Activated CD4-positive, alpha-beta memory T cell treated with anti-CD3 and anti-CD28 coated beads for 36 hours (primary cell): ENCODE measurements at regions not wholly inside any gene's neighbourhood (a gene's known extent, or its start where the extent isn't known, plus 50 kb on each side); places are given as distances from the start of the nearest gene placed in this dataset.

Experiments
- CTCF ChIA-PET: fragments of 350-600 bp; sonication (Branson Sonifier 250); formaldehyde crosslinking; loops from one replicate; lab custom pipeline; 2021; ENCODE audit warnings: antibody characterized with exemption, inconsistent platforms; lab: Charles Lee
- POLR2A ChIA-PET: fragments of 350-600 bp; sonication (Branson Sonifier 250); formaldehyde crosslinking; loops from one replicate; lab custom pipeline; 2021; ENCODE audit warnings: antibody characterized with exemption; lab: Charles Lee
- DNase-seq: peaks from one replicate; pipeline ENCODE4 v3.0.0-alpha.2; 2020
- H3K27ac Mint-ChIP-seq: one replicate; pipeline ENCODE4 v1.8.0; 2021; ENCODE audit warnings: mixed read lengths
- H3K27me3 Mint-ChIP-seq: one replicate; pipeline ENCODE4 v1.8.0; 2021; ENCODE audit warnings: mixed read lengths
- H3K36me3 Mint-ChIP-seq: one replicate; pipeline ENCODE4 v1.8.0; 2021; ENCODE audit warnings: mixed read lengths
- H3K4me1 Mint-ChIP-seq: one replicate; pipeline ENCODE4 v1.8.0; 2021; ENCODE audit warnings: low read depth, mixed read lengths
- H3K4me3 Mint-ChIP-seq: one replicate; pipeline ENCODE4 v1.8.0; 2021; ENCODE audit warnings: mild to moderate bottlenecking, mixed read lengths
- H3K9me3 Mint-ChIP-seq: one replicate; pipeline ENCODE4 v1.8.0; 2021; ENCODE audit warnings: mixed read lengths
- intact Hi-C: fragments of 100-400 bp; cut with micrococcal nuclease; formaldehyde crosslinking; loops from one replicate; pipeline ENCODE4 v1.15.1; 2023

DNA sequence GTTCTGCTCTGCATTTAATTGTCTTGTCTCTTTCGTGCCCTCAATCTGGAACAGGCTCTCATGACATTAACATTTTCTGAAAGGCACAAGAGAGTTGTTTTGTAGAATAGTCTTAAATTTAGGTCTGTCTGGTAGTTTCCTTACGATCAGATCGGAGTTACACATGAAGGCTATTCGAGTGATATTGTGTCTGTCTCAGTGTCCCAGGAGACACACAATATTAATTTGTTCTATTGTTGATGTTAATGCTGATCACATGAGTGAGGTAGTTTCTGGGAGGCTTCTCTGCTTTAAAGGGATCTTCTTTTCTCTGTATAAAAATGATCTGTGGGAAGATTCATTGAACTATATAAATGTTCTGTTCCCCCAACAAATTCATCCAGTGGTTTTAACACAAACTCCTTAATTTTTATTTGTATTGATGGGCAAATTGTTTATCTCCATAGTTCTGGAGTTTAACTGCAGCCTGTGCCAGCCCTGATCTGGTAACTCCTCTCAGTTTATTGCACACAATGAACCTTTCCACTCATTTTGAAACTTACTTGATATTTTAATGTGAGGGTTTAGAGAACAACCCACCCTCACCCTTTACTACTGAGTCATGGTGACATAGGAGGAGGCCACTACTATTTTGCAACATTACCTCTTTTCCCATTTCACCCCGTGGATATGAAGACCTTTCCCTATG lies 223.0 kb downstream of the CBLN4 start:
- intact Hi-C loops: no loop called here
- Mint-ChIP-seq H3K4me1 (no peaks in the 10 kb centered on the region), H3K27ac (no peak overlapping the region), H3K4me3 (no peak overlapping the region), H3K9me3 (peaks cover 8% of the 10 kb centered on the region), H3K36me3 (no peaks in the 10 kb centered on the region), H3K27me3 (no peaks in the 10 kb centered on the region)
- ChIA-PET POLR2A (no interaction called here), CTCF (no interaction called here)
- no peak for DNase-seq

- no peaks in the 10 kb centered on the region for H3K4me1 Mint-ChIP-seq
- CTCF ChIA-PET: no interaction called here
- intact Hi-C loops: no loop called here
- H3K9me3 Mint-ChIP-seq: peaks cover 7% of the 10 kb centered on the region
- no peak overlapping the region for H3K4me3 Mint-ChIP-seq
- no peak overlapping the region for H3K27ac Mint-ChIP-seq
- POLR2A ChIA-PET: no interaction called here
- H3K27me3 Mint-ChIP-seq: no peaks in the 10 kb centered on the region
- H3K36me3 Mint-ChIP-seq: no peaks in the 10 kb centered on the region
- no peak for DNase-seq
These were observed 226.5 kb downstream of the CBLN4 start for GRCh38 chr20:55778796-55779195.

GRCh38 chr20:55777641-55778040 lies 227.7 kb downstream of the CBLN4 start:
- Mint-ChIP-seq H3K9me3 (peaks cover 7% of the 10 kb centered on the region), H3K36me3 (no peaks in the 10 kb centered on the region), H3K27me3 (no peaks in the 10 kb centered on the region), H3K4me1 (no peaks in the 10 kb centered on the region), H3K27ac (no peak overlapping the region), H3K4me3 (no peak overlapping the region)
- DNase-seq: no peak
- POLR2A ChIA-PET: no interaction called here
- intact Hi-C loops: no loop called here
- CTCF ChIA-PET: no interaction called here

- H3K36me3 Mint-ChIP-seq: no peaks in the 10 kb centered on the region
- no peak for DNase-seq
- ChIA-PET CTCF (no interaction called here), POLR2A (no interaction called here)
- no peaks in the 10 kb centered on the region for H3K4me1 Mint-ChIP-seq
- no peak overlapping the region for H3K4me3 Mint-ChIP-seq
- intact Hi-C loops: no loop called here
- H3K9me3 Mint-ChIP-seq: peaks cover 7% of the 10 kb centered on the region
- H3K27me3 Mint-ChIP-seq: no peaks in the 10 kb centered on the region
- H3K27ac Mint-ChIP-seq: no peak overlapping the region
These were observed 229.1 kb downstream of the CBLN4 start for GRCh38 chr20:55776176-55776575.

DNA sequence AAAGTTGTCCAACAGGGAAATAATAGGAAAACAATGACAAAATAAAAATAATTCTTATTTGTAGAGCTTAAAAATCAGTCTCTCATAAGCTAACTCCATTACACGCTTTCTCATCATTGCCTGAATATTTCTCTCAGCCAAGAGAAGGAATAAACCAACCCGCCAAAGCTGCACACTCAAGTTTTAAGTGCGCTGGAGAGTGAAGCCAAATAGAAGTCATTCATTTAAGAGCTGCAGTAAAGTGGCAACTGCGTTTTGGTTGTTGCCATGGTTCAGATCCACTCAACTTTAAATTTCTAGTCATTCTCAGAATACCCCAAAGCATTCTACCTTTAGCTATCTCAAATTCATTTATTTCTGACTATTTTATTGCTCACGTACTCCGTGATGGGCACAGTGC lies 230.7 kb downstream of the CBLN4 start:
- H3K9me3 Mint-ChIP-seq: peaks cover 7% of the 10 kb centered on the region
- no peak overlapping the region for H3K27ac Mint-ChIP-seq
- intact Hi-C loops: no loop called here
- no peak for DNase-seq
- POLR2A ChIA-PET: no interaction called here
- no peaks in the 10 kb centered on the region for H3K4me1 Mint-ChIP-seq
- no peaks in the 10 kb centered on the region for H3K36me3 Mint-ChIP-seq
- no peaks in the 10 kb centered on the region for H3K27me3 Mint-ChIP-seq
- no peak overlapping the region for H3K4me3 Mint-ChIP-seq
- CTCF ChIA-PET: no interaction called here

DNA sequence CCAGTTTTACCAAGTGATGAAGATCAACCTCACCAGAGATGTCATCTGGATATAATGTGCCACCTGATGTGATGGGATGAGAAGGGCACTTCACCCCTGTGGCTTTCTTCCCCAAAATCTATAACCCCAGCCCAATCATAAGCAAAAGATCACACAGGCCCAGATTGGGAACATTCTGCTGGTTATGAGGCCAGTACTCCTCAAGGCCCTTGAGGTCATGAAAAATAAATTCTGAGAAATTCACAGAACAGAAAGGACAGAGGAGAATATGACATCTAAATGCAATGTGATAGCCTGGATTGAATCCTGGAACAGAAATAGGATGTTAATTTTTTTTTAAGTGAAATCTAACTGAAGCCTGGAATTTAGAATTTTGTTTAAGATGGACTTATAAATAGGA lies 243.5 kb downstream of the CBLN4 start:
- POLR2A ChIA-PET: no interaction called here
- CTCF ChIA-PET: no interaction called here
- Mint-ChIP-seq H3K4me1 (no peaks in the 10 kb centered on the region), H3K9me3 (peaks cover 12% of the 10 kb centered on the region), H3K27me3 (no peaks in the 10 kb centered on the region), H3K27ac (no peak overlapping the region), H3K36me3 (no peaks in the 10 kb centered on the region), H3K4me3 (no peak overlapping the region)
- DNase-seq: no peak
- intact Hi-C loops: no loop called here

GRCh38 chr20:55761100-55761499 lies 244.2 kb downstream of the CBLN4 start:
- H3K27ac Mint-ChIP-seq: no peak overlapping the region
- no peaks in the 10 kb centered on the region for H3K4me1 Mint-ChIP-seq
- ChIA-PET CTCF (no interaction called here), POLR2A (no interaction called here)
- intact Hi-C loops: no loop called here
- no peak for DNase-seq
- no peaks in the 10 kb centered on the region for H3K27me3 Mint-ChIP-seq
- no peak overlapping the region for H3K4me3 Mint-ChIP-seq
- H3K36me3 Mint-ChIP-seq: no peaks in the 10 kb centered on the region
- H3K9me3 Mint-ChIP-seq: peaks cover 12% of the 10 kb centered on the region

DNA sequence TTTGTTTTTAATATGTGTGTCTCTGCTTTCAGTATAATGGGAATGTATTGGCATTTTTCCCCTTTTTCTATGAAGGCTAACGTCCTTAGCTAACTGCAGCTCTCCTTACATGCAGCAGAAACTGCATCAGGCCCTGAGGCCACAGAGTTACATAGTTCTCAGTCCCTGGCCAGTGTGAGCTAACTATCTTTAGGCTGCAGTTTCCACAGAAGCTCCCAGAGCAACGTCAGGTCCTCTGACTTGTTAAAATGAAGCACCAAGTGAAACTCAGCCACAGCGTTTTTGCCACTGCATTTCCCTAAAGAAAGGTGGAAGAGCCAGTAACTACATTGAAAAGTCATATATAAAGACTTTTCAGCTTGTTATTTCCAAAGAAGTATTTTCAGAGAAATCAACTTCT lies 244.7 kb downstream of the CBLN4 start:
- Mint-ChIP-seq H3K4me3 (no peak overlapping the region), H3K27me3 (no peaks in the 10 kb centered on the region), H3K36me3 (no peaks in the 10 kb centered on the region), H3K27ac (no peak overlapping the region), H3K9me3 (peaks cover 10% of the 10 kb centered on the region), H3K4me1 (no peaks in the 10 kb centered on the region)
- no peak for DNase-seq
- POLR2A ChIA-PET: no interaction called here
- intact Hi-C loops: no loop called here
- CTCF ChIA-PET: no interaction called here

GRCh38 chr20:55755861-55756260 lies 249.5 kb downstream of the CBLN4 start:
- no peaks in the 10 kb centered on the region for H3K4me1 Mint-ChIP-seq
- intact Hi-C loops: no loop called here
- ChIA-PET POLR2A (no interaction called here), CTCF (no interaction called here)
- no peak overlapping the region for H3K27ac Mint-ChIP-seq
- H3K27me3 Mint-ChIP-seq: no peaks in the 10 kb centered on the region
- H3K36me3 Mint-ChIP-seq: no peaks in the 10 kb centered on the region
- no peaks in the 10 kb centered on the region for H3K9me3 Mint-ChIP-seq
- no peak overlapping the region for H3K4me3 Mint-ChIP-seq
- DNase-seq: no peak

DNA sequence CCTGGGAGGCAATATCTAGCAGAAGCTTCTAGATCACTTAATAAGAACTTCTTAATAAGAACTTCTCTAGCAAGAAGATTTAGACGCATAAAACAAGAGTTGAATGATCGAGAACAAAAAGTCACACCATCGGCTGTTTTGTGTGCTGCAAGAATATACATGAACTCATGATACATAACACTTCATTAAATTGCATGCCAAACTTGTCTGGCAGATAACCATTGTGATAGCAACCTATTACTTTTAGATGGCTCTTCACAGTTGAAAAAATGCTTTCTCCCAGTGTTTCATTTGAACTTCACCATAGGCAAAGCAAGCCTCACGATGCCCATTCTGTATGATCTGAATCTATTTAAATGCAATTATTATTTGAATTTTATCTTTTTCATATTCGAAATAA lies 249.9 kb downstream of the CBLN4 start:
- Mint-ChIP-seq H3K36me3 (no peaks in the 10 kb centered on the region), H3K9me3 (no peaks in the 10 kb centered on the region), H3K4me1 (no peaks in the 10 kb centered on the region), H3K27ac (no peak overlapping the region), H3K27me3 (no peaks in the 10 kb centered on the region), H3K4me3 (no peak overlapping the region)
- ChIA-PET POLR2A (no interaction called here), CTCF (no interaction called here)
- intact Hi-C loops: no loop called here
- no peak for DNase-seq

DNA sequence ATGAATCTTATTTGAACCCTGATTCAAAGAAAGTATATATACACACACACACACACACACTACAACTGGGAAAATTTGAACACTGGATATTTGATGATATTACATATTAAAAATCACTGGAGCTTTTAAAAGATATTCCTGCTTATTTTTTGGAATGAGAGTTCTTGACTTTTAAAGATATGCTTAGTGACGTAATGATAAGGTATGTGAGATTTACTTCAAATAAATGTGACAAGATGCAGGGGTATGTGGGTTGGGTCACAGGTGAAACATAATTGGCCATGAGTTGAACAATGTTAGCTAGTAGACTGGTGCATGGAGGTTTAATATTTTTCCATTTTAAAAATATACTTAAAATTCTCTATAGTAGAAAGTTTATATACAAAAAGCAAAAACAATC lies 258.6 kb downstream of the CBLN4 start:
- Mint-ChIP-seq H3K27ac (no peak overlapping the region), H3K9me3 (no peaks in the 10 kb centered on the region), H3K4me3 (no peak overlapping the region), H3K4me1 (no peaks in the 10 kb centered on the region), H3K36me3 (no peaks in the 10 kb centered on the region), H3K27me3 (no peaks in the 10 kb centered on the region)
- ChIA-PET POLR2A (no interaction called here), CTCF (no interaction called here)
- intact Hi-C loops: no loop called here
- DNase-seq: no peak

DNA sequence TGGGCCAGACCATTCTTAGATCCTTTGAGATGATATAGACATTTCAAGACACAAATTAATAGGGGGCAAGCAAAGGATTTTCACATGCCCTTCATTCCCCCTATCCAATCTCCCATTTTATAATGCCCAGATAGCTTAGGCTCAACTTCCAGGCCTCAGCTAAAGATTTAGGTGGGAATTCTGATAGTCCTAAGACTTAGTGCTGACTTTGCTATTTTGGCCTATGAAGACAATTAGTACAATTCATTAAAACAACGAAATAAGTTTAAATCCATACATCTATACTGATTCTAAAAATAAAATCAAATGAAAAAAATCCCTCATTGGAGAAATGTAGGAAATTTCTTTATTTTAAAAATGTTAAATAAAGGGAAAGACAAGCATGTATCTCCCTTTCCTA lies 259.5 kb downstream of the CBLN4 start:
- no peaks in the 10 kb centered on the region for H3K9me3 Mint-ChIP-seq
- intact Hi-C loops: no loop called here
- H3K4me1 Mint-ChIP-seq: no peaks in the 10 kb centered on the region
- H3K27ac Mint-ChIP-seq: no peak overlapping the region
- H3K36me3 Mint-ChIP-seq: no peaks in the 10 kb centered on the region
- H3K4me3 Mint-ChIP-seq: no peak overlapping the region
- CTCF ChIA-PET: no interaction called here
- DNase-seq: no peak
- POLR2A ChIA-PET: no interaction called here
- H3K27me3 Mint-ChIP-seq: no peaks in the 10 kb centered on the region

DNA sequence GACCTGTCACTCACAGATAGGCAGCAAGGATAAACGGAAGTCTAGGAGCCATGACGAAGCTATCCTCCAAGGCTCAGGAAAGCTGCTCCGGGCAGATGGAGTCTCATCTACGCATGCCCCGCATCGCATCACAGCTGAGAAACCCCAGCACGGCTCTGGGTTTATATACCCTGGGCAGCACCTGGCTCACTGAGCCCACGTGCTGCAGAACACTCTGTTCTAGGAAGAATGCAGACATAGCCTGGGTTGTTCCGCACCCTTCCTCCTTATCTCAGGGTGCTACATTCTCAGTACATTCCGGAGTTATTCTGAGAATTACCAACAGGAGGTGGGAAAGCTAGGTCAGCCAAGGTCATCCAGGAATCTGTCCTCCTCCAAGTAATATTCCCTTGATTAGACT lies 260.4 kb downstream of the CBLN4 start:
- no peak for DNase-seq
- no peak overlapping the region for H3K27ac Mint-ChIP-seq
- H3K27me3 Mint-ChIP-seq: no peaks in the 10 kb centered on the region
- ChIA-PET CTCF (no interaction called here), POLR2A (no interaction called here)
- H3K36me3 Mint-ChIP-seq: no peaks in the 10 kb centered on the region
- H3K9me3 Mint-ChIP-seq: no peaks in the 10 kb centered on the region
- no peak overlapping the region for H3K4me3 Mint-ChIP-seq
- no peaks in the 10 kb centered on the region for H3K4me1 Mint-ChIP-seq
- intact Hi-C loops: no loop called here
